GM19468 (cell line): ENCODE measurements at regions not wholly inside any gene's neighbourhood (a gene's known extent, or its start where the extent isn't known, plus 50 kb on each side); places are given as distances from the start of the nearest gene placed in this dataset.

ENCODE experiments used
- ATAC-seq: cut with Tn5 transposase; IDR thresholded peaks from one replicate; pipeline ENCODE4 v1.9.1; 2021; ENCODE audit warnings: mild to moderate bottlenecking, moderate library complexity, moderate number of reproducible peaks; ENCODE audit not compliant: unreplicated experiment; ENCODE audit errors: extremely low read depth

- ATAC-seq: no peak
Observed at GRCh38 chr13:40406405-40407120, 259.9 kb downstream of the FOXO1 start.

GRCh38 chr13:40407567-40407966 is 258.9 kb downstream of the FOXO1 start:
- no peak for ATAC-seq

GRCh38 chr13:40408602-40409001 is 257.8 kb downstream of the FOXO1 start:
- ATAC-seq: no peak

- no peak for ATAC-seq
Observed at GRCh38 chr13:40409278-40409677, 257.2 kb downstream of the FOXO1 start.

GRCh38 chr13:40410315-40410714 is 256.1 kb downstream of the FOXO1 start:
- ATAC-seq: no peak

GRCh38 chr13:40420160-40420740 is 246.2 kb downstream of the FOXO1 start:
- no peak for ATAC-seq

- ATAC-seq: no peak
Observed at GRCh38 chr13:40422588-40423235, 243.7 kb downstream of the FOXO1 start.

GRCh38 chr13:40428354-40428753 is 238.1 kb downstream of the FOXO1 start:
- ATAC-seq: no peak

- no peak for ATAC-seq
Observed at GRCh38 chr13:40429706-40430545, 236.5 kb downstream of the FOXO1 start.

GRCh38 chr13:40432018-40432978 is 234.1 kb downstream of the FOXO1 start:
- no peak for ATAC-seq

- no peak for ATAC-seq
Observed at GRCh38 chr13:40433001-40433400, 233.4 kb downstream of the FOXO1 start.

GRCh38 chr13:40433577-40433976 is 232.9 kb downstream of the FOXO1 start:
- ATAC-seq: no peak

- ATAC-seq: no peak
Observed at GRCh38 chr13:40434516-40435397, 231.7 kb downstream of the FOXO1 start.

- no peak for ATAC-seq
Observed at GRCh38 chr13:40438022-40438680, 228.3 kb downstream of the FOXO1 start.

- ATAC-seq: no peak
Observed at GRCh38 chr13:40438999-40439797, 227.2 kb downstream of the FOXO1 start.

- no peak for ATAC-seq
Observed at GRCh38 chr13:40439928-40440327, 226.5 kb downstream of the FOXO1 start.
